Parathyroid adenoma (tissue), 2 donors: ENCODE measurements at regions not wholly inside any gene's neighbourhood (a gene's known extent, or its start where the extent isn't known, plus 50 kb on each side); places are given as distances from the start of the nearest gene placed in this dataset.

Experiments
- H2AFZ ChIP-seq: fragments of 300-600 bp; sonication (generic); one replicate; pipeline ENCODE4 v1.7.0; 2017; ENCODE audit warnings: antibody characterized with exemption, mild to moderate bottlenecking
- H3K27ac ChIP-seq: fragments of 300-600 bp; sonication (generic); one replicate; pipeline ENCODE4 v1.7.0; 2017
- H3K27me3 ChIP-seq: fragments of 300-600 bp; sonication (generic); one replicate; pipeline ENCODE4 v1.7.0; 2017; ENCODE audit warnings: low read length; ENCODE audit not compliant: control insufficient read depth, insufficient read depth
- H3K36me3 ChIP-seq: fragments of 300-600 bp; sonication (generic); one replicate; pipeline ENCODE4 v1.7.0; 2017; ENCODE audit warnings: low read length; ENCODE audit not compliant: control insufficient read depth, insufficient read depth
- H3K4me1 ChIP-seq: fragments of 300-600 bp; sonication (generic); one replicate; pipeline ENCODE4 v1.7.0; 2017; ENCODE audit warnings: control low read depth
- H3K4me2 ChIP-seq: fragments of 300-600 bp; sonication (generic); one replicate; pipeline ENCODE4 v1.7.0; 2017; ENCODE audit warnings: low read length
- H3K4me3 ChIP-seq: fragments of 300-600 bp; sonication (generic); one replicate; pipeline ENCODE4 v1.7.0; 2017; ENCODE audit warnings: low read depth, low read length
- H3K79me2 ChIP-seq: fragments of 300-600 bp; sonication (generic); one replicate; pipeline ENCODE4 v1.7.0; 2017; ENCODE audit warnings: control low read depth
- H3K9ac ChIP-seq: fragments of 300-600 bp; sonication (generic); one replicate; pipeline ENCODE4 v1.7.0; 2017; ENCODE audit warnings: mild to moderate bottlenecking
- H3K9me3 ChIP-seq: fragments of 300-600 bp; sonication (generic); one replicate; pipeline ENCODE4 v1.7.0; 2017; ENCODE audit warnings: low read length; ENCODE audit not compliant: control insufficient read depth
- TF ChIP-seq, protein P1 (sequence below): fragments of 300-600 bp; sonication (generic); IDR thresholded peaks from one replicate; pipeline ENCODE4 v1.7.0; 2017; ENCODE audit warnings: antibody characterized with exemption, mild to moderate bottlenecking
- donor health status: primary hyperparathyroidism.

- no peak overlapping the region for H3K9ac ChIP-seq
- H3K79me2 ChIP-seq, result no peaks in the 10 kb centered on the region
- no peak overlapping the region for H3K27ac ChIP-seq
- H3K9me3 ChIP-seq, result no peaks in the 10 kb centered on the region
- no peaks in the 10 kb centered on the region for H3K4me1 ChIP-seq
- no peak overlapping the region for H2AFZ ChIP-seq
- no peaks in the 10 kb centered on the region for H3K36me3 ChIP-seq
- no peak overlapping the region for H3K4me2 ChIP-seq
- TF ChIP-seq, protein P1, sequence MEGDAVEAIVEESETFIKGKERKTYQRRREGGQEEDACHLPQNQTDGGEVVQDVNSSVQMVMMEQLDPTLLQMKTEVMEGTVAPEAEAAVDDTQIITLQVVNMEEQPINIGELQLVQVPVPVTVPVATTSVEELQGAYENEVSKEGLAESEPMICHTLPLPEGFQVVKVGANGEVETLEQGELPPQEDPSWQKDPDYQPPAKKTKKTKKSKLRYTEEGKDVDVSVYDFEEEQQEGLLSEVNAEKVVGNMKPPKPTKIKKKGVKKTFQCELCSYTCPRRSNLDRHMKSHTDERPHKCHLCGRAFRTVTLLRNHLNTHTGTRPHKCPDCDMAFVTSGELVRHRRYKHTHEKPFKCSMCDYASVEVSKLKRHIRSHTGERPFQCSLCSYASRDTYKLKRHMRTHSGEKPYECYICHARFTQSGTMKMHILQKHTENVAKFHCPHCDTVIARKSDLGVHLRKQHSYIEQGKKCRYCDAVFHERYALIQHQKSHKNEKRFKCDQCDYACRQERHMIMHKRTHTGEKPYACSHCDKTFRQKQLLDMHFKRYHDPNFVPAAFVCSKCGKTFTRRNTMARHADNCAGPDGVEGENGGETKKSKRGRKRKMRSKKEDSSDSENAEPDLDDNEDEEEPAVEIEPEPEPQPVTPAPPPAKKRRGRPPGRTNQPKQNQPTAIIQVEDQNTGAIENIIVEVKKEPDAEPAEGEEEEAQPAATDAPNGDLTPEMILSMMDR, result no peak
- H3K4me3 ChIP-seq, result no peak overlapping the region
- H3K27me3 ChIP-seq, result no peaks in the 10 kb centered on the region
These were observed 1470.9 kb downstream of the UQCRFS1 start for GRCh38 chr19:27742041-27742440.

DNA sequence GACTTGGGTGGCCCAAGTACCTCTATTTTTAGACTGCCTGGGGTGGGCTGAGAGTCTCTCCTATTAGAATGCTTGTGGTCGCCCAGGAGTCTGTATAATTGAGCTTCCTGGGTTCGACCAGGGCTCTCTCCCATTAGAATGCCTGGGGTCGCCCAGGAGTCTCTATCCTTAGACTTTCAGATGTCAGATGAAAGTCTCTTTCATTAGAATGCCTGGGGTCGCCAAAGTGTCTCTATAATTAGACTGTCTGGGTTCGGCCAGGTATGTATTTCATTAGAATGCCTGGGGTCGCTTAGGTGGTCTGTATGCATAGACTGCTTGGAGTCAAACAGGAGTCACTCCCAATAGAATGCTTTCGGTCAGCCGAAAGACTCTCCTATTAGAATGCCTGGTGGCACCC is 1471.7 kb downstream of the UQCRFS1 start:
- TF ChIP-seq, protein P1, result no peak
- no peaks in the 10 kb centered on the region for H3K79me2 ChIP-seq

DNA sequence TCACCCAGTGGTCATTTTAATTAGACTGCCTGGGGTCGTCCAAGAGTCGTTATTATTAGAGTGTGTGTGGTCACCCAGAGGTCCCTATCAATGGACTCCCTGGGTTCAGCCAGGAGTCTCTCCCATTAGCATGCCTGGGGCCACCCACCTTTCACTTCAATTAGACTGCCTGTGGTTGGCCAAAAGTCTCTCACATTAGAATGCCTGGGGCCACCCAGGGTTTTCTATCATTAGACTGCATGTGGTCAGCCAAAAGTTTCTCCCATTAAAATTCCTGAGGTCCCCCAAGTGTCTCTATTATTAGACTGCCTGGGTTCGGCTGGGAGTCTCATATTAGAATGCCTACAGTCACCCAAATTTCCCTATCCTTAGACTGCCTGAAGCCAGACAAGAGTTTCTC is 1472.6 kb downstream of the UQCRFS1 start:
- Histone ChIP-seq H3K9ac (no peak overlapping the region), H3K4me3 (no peak overlapping the region), H3K27ac (no peak overlapping the region), H3K27me3 (no peaks in the 10 kb centered on the region), H3K4me2 (no peak overlapping the region), H3K9me3 (no peaks in the 10 kb centered on the region), H2AFZ (no peak overlapping the region), H3K36me3 (no peaks in the 10 kb centered on the region), H3K4me1 (no peaks in the 10 kb centered on the region), H3K79me2 (no peaks in the 10 kb centered on the region)
- TF ChIP-seq, protein P1, result no peak

More for the DNA sequence above, 1471.7 kb downstream of the UQCRFS1 start:
- no peaks in the 10 kb centered on the region for H3K36me3 ChIP-seq
- no peak overlapping the region for H2AFZ ChIP-seq
- H3K9me3 ChIP-seq, result no peaks in the 10 kb centered on the region
- no peaks in the 10 kb centered on the region for H3K4me1 ChIP-seq
- no peak overlapping the region for H3K27ac ChIP-seq
- no peaks in the 10 kb centered on the region for H3K27me3 ChIP-seq
- H3K4me3 ChIP-seq, result no peak overlapping the region
- no peak overlapping the region for H3K9ac ChIP-seq
- no peak overlapping the region for H3K4me2 ChIP-seq

DNA sequence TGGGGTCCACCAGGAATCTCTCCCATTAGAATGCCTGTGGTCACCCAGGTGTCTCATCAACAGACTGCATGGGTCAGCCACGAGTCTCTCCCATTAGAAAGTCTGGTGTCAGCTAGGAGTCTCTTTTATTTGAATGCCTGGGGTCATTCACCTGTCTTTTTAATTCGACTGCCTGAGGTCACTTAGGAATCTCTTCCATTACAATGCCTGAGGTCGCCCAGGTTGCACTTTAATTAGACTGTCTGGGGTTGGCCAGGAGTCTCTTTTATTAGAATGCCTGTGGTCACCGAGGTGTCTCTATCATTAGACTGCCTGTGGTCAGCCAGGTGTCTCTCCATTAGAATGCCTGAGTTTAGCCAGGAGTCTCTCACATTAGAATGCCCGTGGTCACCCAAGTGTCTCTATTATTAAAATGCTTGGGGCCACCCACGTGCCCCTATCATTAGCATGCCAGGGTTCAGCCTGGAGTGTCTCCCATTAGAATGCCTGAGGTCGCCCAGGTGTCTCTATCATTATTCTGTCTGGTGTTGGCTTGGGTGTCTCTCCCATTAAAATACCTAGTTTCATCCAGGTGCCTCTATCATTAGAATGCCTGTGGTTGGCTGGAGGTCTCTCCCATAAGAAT is 1474.3 kb downstream of the UQCRFS1 start:
- H3K4me2 ChIP-seq, result no peak overlapping the region
- TF ChIP-seq, protein P1, result no peak
- H3K36me3 ChIP-seq, result no peaks in the 10 kb centered on the region
- H3K27ac ChIP-seq, result no peak overlapping the region
- no peak overlapping the region for H3K4me3 ChIP-seq
- no peak overlapping the region for H3K9ac ChIP-seq
- no peak overlapping the region for H2AFZ ChIP-seq
- H3K9me3 ChIP-seq, result no peaks in the 10 kb centered on the region
- H3K4me1 ChIP-seq, result no peaks in the 10 kb centered on the region
- H3K79me2 ChIP-seq, result no peaks in the 10 kb centered on the region
- no peaks in the 10 kb centered on the region for H3K27me3 ChIP-seq

- Histone ChIP-seq H3K4me1 (no peaks in the 10 kb centered on the region), H3K27ac (no peak overlapping the region), H2AFZ (no peak overlapping the region), H3K4me2 (no peak overlapping the region), H3K79me2 (no peaks in the 10 kb centered on the region), H3K9me3 (no peaks in the 10 kb centered on the region), H3K4me3 (no peak overlapping the region), H3K9ac (no peak overlapping the region), H3K36me3 (no peaks in the 10 kb centered on the region), H3K27me3 (no peaks in the 10 kb centered on the region)
- TF ChIP-seq, protein P1, result no peak
These were observed 1476.7 kb downstream of the UQCRFS1 start for GRCh38 chr19:27736225-27736624.
